DND-41 (cell line): ENCODE measurements at regions not wholly inside any gene's neighbourhood (a gene's known extent, or its start where the extent isn't known, plus 50 kb on each side); places are given as distances from the start of the nearest gene placed in this dataset.

ENCODE experiments used
- ATAC-seq: fragments of 200-7000 bp; cut with Tn5 transposase; 3 replicates; pipeline ENCODE4 v1.9.1; 2021; ENCODE audit warnings: low read depth; ENCODE audit not compliant: insufficient read depth
- DNase-seq: peaks from one replicate; pipeline ENCODE4 v3.0.0-alpha.2; 2020
- H2AFZ ChIP-seq: 2 replicates; pipeline ENCODE4 v1.6.0; 2012; ENCODE audit warnings: low read depth, low read length
- H3K27ac ChIP-seq: 2 replicates; pipeline ENCODE4 v1.5.1; 2012; ENCODE audit warnings: low read length, inconsistent platforms
- H3K27me3 ChIP-seq: fragments of 200-600 bp; sonication (generic); 2 replicates; pipeline ENCODE4 v1.6.0; 2012; ENCODE audit warnings: low read length, mild to moderate bottlenecking, inconsistent platforms; ENCODE audit not compliant: insufficient read depth, poor library complexity
- H3K36me3 ChIP-seq: 2 replicates; pipeline ENCODE4 v1.5.1; 2012; ENCODE audit warnings: low read length, inconsistent platforms; ENCODE audit not compliant: insufficient read depth
- H3K4me1 ChIP-seq: 2 replicates; pipeline ENCODE4 v1.5.1; 2012; ENCODE audit warnings: mild to moderate bottlenecking, low read length; ENCODE audit not compliant: insufficient read depth
- H3K4me2 ChIP-seq: 2 replicates; pipeline ENCODE4 v1.6.0; 2012; ENCODE audit warnings: mild to moderate bottlenecking, moderate library complexity, low read length, inconsistent platforms; ENCODE audit not compliant: insufficient read depth
- H3K4me3 ChIP-seq, 2 experiments: fragments of 200-600 bp in 1 of 2; shearing (Covaris generic) in 1 of 2; 2 replicates each; pipeline ENCODE4 v1.5.1; 2012 to 2016; ENCODE audit warnings: inconsistent platforms in 2 of 2, low read length in 2 of 2, mild to moderate bottlenecking in 2 of 2, low read depth in 1 of 2, moderate library complexity in 1 of 2
- H3K79me2 ChIP-seq: 2 replicates; pipeline ENCODE4 v1.6.0; 2012; ENCODE audit warnings: low read length, inconsistent platforms; ENCODE audit not compliant: insufficient read depth
- H3K9ac ChIP-seq: 2 replicates; pipeline ENCODE4 v1.6.0; 2012; ENCODE audit warnings: low read depth, mild to moderate bottlenecking, inconsistent platforms, low read length, moderate library complexity
- H3K9me3 ChIP-seq: 2 replicates; pipeline ENCODE4 v1.5.1; 2012; ENCODE audit warnings: low read length, moderate library complexity, mild to moderate bottlenecking, inconsistent platforms; ENCODE audit not compliant: insufficient read depth, severe bottlenecking
- H4K20me1 ChIP-seq: 2 replicates; pipeline ENCODE4 v1.6.0; 2012; ENCODE audit warnings: low read length; ENCODE audit not compliant: insufficient read depth
- CTCF ChIP-seq: IDR thresholded peaks from 2 replicates; pipeline ENCODE4 v1.5.1; 2012; ENCODE audit warnings: borderline replicate concordance, low read length, moderate library complexity, mild to moderate bottlenecking; ENCODE audit not compliant: poor library complexity, severe bottlenecking; ENCODE audit errors: extremely low read depth
- EZH2 ChIP-seq: IDR thresholded peaks from 3 replicates; pipeline ENCODE4 v1.6.1; 2012; ENCODE audit warnings: borderline replicate concordance, low read depth, mild to moderate bottlenecking, moderate library complexity, low read length, inconsistent platforms; ENCODE audit not compliant: severe bottlenecking

- Histone ChIP-seq H3K4me2 (no peak overlapping the region), H3K36me3 (no peaks in the 10 kb centered on the region), H2AFZ (no peak overlapping the region), H4K20me1 (no peaks in the 10 kb centered on the region), H3K27ac (no peak overlapping the region), H3K9ac (no peak overlapping the region), H3K79me2 (no peaks in the 10 kb centered on the region), H3K4me1 (no peaks in the 10 kb centered on the region), H3K4me3 (no peak overlapping the region), H3K9me3 (no peaks in the 10 kb centered on the region), H3K27me3 (no peaks in the 10 kb centered on the region)
- no peak for DNase-seq
- no peak for TF ChIP-seq EZH2
- no peak for TF ChIP-seq CTCF
- no peak for ATAC-seq
Observed at GRCh38 chr3:101077361-101078011, 84.3 kb upstream of the ABI3BP start.

GRCh38 chr3:101074518-101074917 lies 81.3 kb upstream of the ABI3BP start:
- ATAC-seq (no peak), DNase-seq (no peak)
- Histone ChIP-seq H3K4me2 (no peak overlapping the region), H3K79me2 (no peaks in the 10 kb centered on the region), H2AFZ (no peak overlapping the region), H3K36me3 (no peaks in the 10 kb centered on the region), H3K9ac (no peak overlapping the region), H3K27me3 (no peaks in the 10 kb centered on the region), H3K4me1 (no peaks in the 10 kb centered on the region), H4K20me1 (no peaks in the 10 kb centered on the region), H3K4me3 (no peak overlapping the region), H3K27ac (no peak overlapping the region), H3K9me3 (no peaks in the 10 kb centered on the region)
- TF ChIP-seq EZH2: no peak
- TF ChIP-seq CTCF: no peak

- Histone ChIP-seq H2AFZ (no peak overlapping the region), H4K20me1 (no peaks in the 10 kb centered on the region), H3K36me3 (no peaks in the 10 kb centered on the region), H3K4me1 (no peaks in the 10 kb centered on the region), H3K9me3 (no peaks in the 10 kb centered on the region), H3K27me3 (no peaks in the 10 kb centered on the region), H3K27ac (no peak overlapping the region), H3K9ac (no peak overlapping the region), H3K4me2 (no peak overlapping the region), H3K79me2 (no peaks in the 10 kb centered on the region), H3K4me3 (no peak overlapping the region)
- TF ChIP-seq EZH2: no peak
- TF ChIP-seq CTCF: no peak
- ATAC-seq (no peak), DNase-seq (no peak)
Observed at GRCh38 chr3:101072300-101072699, 79.1 kb upstream of the ABI3BP start.

- Histone ChIP-seq H3K4me2 (no peak overlapping the region), H3K9ac (no peak overlapping the region), H3K79me2 (no peaks in the 10 kb centered on the region), H3K27ac (no peak overlapping the region), H3K9me3 (no peaks in the 10 kb centered on the region), H3K4me1 (no peaks in the 10 kb centered on the region), H2AFZ (peak overlapping the region; percentile 30; the same call in 1 of the 2 replicates), H3K27me3 (no peaks in the 10 kb centered on the region), H3K4me3 (no peak overlapping the region), H3K36me3 (no peaks in the 10 kb centered on the region), H4K20me1 (no peaks in the 10 kb centered on the region)
- ATAC-seq: no peak
- DNase-seq: no peak
- TF ChIP-seq EZH2 (no peak), CTCF (no peak)
Observed at GRCh38 chr3:101070799-101071121, 77.5 kb upstream of the ABI3BP start.
